ENCODE measurements at regions not wholly inside any gene's neighbourhood (a gene's known extent, or its start where the extent isn't known, plus 50 kb on each side); places are given as distances from the start of the nearest gene placed in this dataset.

DNA sequence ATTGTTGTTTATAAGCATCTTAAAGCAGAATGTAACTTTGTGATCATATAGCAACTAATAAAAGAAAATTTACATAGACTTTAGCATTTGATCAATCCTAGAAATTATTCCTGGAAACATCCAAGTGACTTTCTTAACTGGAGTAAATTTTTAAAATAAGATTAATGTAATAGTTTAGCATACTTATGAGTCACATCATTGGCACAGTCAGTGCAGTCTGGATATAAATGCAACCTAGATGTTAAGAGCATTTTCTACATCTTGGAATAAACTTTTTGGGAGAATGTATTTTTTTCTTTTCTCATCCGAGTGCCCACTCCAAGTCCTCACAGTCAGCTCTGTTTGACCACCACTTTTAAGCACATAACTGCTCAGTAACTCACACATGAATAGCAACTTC, 324.6 kb upstream of the PLSCR5 start:
- H3K27ac ChIP-seq (ENCODE audit: insufficient read depth, low read length), result no peak overlapping the region
- H3K4ac ChIP-seq (ENCODE audit: low read depth, low read length), result no peak overlapping the region
- CTCF ChIA-PET, result no interaction called here
- H3K4me2 ChIP-seq (ENCODE audit: low read depth, low read length), result no peak overlapping the region
- H2BK5ac ChIP-seq (ENCODE audit: low read depth, low read length, poor library complexity, severe bottlenecking), result no peak overlapping the region
- no peak overlapping the region for H2AK5ac ChIP-seq (ENCODE audit: low read depth, low read length)
- no peak overlapping the region for H3K4me3 ChIP-seq (ENCODE audit: insufficient read depth, low read depth, low read length)
- H3K4me1 ChIP-seq (ENCODE audit: control insufficient read depth, insufficient read depth, low read length), result no peaks in the 10 kb centered on the region
- no peak overlapping the region for H2BK120ac ChIP-seq (ENCODE audit: low read depth, low read length)
- H4K91ac ChIP-seq (ENCODE audit: insufficient read depth, low read depth, low read length), result no peak overlapping the region
- TF ChIP-seq POLR2A (IDR thresholded peaks at IDR 0.05; ENCODE audit: low read depth, low read length), result no peak
- TF ChIP-seq CEBPB (IDR thresholded peaks at IDR 0.05; ENCODE audit: low read depth, low read length), result no peak
- TF ChIP-seq, protein P1, sequence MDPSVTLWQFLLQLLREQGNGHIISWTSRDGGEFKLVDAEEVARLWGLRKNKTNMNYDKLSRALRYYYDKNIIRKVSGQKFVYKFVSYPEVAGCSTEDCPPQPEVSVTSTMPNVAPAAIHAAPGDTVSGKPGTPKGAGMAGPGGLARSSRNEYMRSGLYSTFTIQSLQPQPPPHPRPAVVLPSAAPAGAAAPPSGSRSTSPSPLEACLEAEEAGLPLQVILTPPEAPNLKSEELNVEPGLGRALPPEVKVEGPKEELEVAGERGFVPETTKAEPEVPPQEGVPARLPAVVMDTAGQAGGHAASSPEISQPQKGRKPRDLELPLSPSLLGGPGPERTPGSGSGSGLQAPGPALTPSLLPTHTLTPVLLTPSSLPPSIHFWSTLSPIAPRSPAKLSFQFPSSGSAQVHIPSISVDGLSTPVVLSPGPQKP (IDR thresholded peaks at IDR 0.05; ENCODE audit: borderline replicate concordance, low read depth, low read length), result no peak
- TF ChIP-seq RFX5 (IDR thresholded peaks at IDR 0.05; ENCODE audit: low read depth, low read length), result no peak
- TF ChIP-seq BHLHE40 (IDR thresholded peaks at IDR 0.05; ENCODE audit: low read depth, low read length), result no peak
- TF ChIP-seq NFE2L2 (IDR thresholded peaks at IDR 0.05; ENCODE audit: low read depth, low read length), result no peak
- no peak for TF ChIP-seq CHD1 (IDR thresholded peaks at IDR 0.05; ENCODE audit: low read depth, low read length)
- no peak for TF ChIP-seq FOS (IDR thresholded peaks at IDR 0.05; ENCODE audit: low read depth, low read length)
- TF ChIP-seq SMC3 (IDR thresholded peaks at IDR 0.05; ENCODE audit: low read depth, low read length), result no peak
- TF ChIP-seq, protein P2, sequence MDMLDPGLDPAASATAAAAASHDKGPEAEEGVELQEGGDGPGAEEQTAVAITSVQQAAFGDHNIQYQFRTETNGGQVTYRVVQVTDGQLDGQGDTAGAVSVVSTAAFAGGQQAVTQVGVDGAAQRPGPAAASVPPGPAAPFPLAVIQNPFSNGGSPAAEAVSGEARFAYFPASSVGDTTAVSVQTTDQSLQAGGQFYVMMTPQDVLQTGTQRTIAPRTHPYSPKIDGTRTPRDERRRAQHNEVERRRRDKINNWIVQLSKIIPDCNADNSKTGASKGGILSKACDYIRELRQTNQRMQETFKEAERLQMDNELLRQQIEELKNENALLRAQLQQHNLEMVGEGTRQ (IDR thresholded peaks at IDR 0.05; ENCODE audit: low read depth, low read length), result no peak
- H3K36me3 ChIP-seq (ENCODE audit: control insufficient read depth, insufficient read depth, low read length), result no peaks in the 10 kb centered on the region
- H2AFZ ChIP-seq (replicated peaks; ENCODE audit: low read length, poor library complexity), result no peak overlapping the region
- DNase-seq, result peak; percentile 1
- ATAC-seq (ENCODE audit: low read depth), result no peak
- WGBS, 2 experiments (ENCODE audit: extremely low coverage in 2 of 2, insufficient read length in 1 of 2), result no CpG with 5 or more reads among the region's 1 CpG
- H3K56ac ChIP-seq (ENCODE audit: extremely low read depth, insufficient read depth, low read length), result no peak overlapping the region
- dilution Hi-C loops (cut with HindIII; ENCODE audit: low sequenced_read_pairs, unreplicated experiment) (no loop called here), in situ Hi-C loops (cut with MboI; ENCODE audit: low sequenced_read_pairs) (no loop called here), intact Hi-C loops (cut with micrococcal nuclease) (no loop called here)
- H3K9me3 ChIP-seq (ENCODE audit: control insufficient read depth, insufficient read depth, low read length), result no peaks in the 10 kb centered on the region
- H4K8ac ChIP-seq (ENCODE audit: low read depth in 2 of 2, low read length in 2 of 2), result no peak overlapping the region
- no peaks in the 10 kb centered on the region for H3K27me3 ChIP-seq (ENCODE audit: control insufficient read depth, insufficient read depth, low read length)
- no peak overlapping the region for H2BK15ac ChIP-seq (ENCODE audit: low read depth, low read length)
- no peak overlapping the region for H3K18ac ChIP-seq (ENCODE audit: low read depth, low read length)
- BruUV-seq (replicated peaks), result no TSS peak
- H3K9ac ChIP-seq (ENCODE audit: low read depth, low read length), result no peak overlapping the region
- H4K5ac ChIP-seq (ENCODE audit: low read depth, low read length), result no peak overlapping the region
- H3K14ac ChIP-seq (replicated peaks; ENCODE audit: low read depth, low read length), result no peak overlapping the region
- H3K9me1 ChIP-seq (ENCODE audit: insufficient read depth, low read length), result no peaks in the 10 kb centered on the region
- H2AK9ac ChIP-seq (replicated peaks; ENCODE audit: low read depth, low read length, poor library complexity), result no peak overlapping the region
- no peak overlapping the region for H3K23ac ChIP-seq (ENCODE audit: low read depth, low read length)
- no peaks in the 10 kb centered on the region for H3K79me1 ChIP-seq (ENCODE audit: low read depth in 1 of 2, low read length in 2 of 2)
- H2BK20ac ChIP-seq (ENCODE audit: low read depth, low read length), result no peak overlapping the region
- no peaks in the 10 kb centered on the region for H4K20me1 ChIP-seq (ENCODE audit: insufficient read depth, low read length)
- POLR2A ChIA-PET (ENCODE audit: unreplicated experiment), result no interaction called here
